Nucleus accumbens (tissue), 56 donors: ENCODE measurements at regions not wholly inside any gene's neighbourhood (a gene's known extent, or its start where the extent isn't known, plus 50 kb on each side); places are given as distances from the start of the nearest gene placed in this dataset.
"Not testable (repeated sequence)": the region's sequence is repeated elsewhere in the genome, so short reads cannot be mapped to it uniquely, and the experiment has no call there.

Experiments
- DNase-seq, 56 donors: peaks; one replicate each; lab custom pipeline; 2025; lab: John Stamatoyannopoulos, UW

DNA sequence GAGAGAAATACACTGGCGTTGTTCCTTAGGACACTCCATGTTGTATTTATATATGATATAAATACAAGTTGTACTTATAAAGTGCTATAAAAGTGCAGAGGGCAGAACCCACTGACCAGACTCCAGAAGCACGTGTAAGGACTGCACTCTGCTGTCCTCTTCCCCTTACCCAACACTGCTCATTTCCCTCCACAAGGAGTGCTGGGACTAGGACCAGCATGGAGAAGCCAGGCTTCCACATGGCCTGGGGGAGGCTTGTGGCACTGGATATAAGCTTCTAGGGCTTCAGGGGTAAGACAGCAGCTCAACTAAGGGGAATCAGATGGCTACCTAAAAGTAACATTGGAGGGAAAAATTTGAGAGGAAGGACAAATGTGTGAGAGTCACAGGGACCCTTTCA is 556.9 kb downstream of the IGSF11 start:
- DNase-seq: no peak

DNA sequence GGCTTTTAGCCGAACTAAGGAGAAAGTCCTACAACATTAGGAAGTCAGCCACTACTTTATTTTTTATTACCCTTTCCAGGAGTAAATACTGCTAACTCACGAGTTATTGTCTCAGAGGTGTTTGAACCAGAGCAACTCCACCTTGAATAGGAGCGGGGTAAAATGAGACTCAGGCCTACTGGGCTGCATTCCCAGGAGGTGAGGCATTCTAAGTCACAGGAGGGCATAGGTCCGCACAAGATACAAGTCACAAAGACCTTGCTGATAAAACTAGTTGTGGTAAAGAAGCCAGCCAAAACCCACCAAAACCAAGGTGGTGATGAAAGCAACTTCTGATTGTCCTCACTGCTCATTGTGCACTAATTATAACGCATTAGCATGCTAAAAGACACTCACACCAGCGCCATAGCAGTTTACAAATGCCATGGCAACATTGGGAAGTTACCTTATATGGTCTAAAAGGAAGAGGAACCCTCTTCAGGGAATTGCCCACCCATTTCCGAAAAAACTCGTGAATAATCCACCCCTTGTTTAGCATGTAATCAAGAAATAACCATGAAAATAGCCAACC is 555.9 kb downstream of the IGSF11 start:
- no peak for DNase-seq

DNA sequence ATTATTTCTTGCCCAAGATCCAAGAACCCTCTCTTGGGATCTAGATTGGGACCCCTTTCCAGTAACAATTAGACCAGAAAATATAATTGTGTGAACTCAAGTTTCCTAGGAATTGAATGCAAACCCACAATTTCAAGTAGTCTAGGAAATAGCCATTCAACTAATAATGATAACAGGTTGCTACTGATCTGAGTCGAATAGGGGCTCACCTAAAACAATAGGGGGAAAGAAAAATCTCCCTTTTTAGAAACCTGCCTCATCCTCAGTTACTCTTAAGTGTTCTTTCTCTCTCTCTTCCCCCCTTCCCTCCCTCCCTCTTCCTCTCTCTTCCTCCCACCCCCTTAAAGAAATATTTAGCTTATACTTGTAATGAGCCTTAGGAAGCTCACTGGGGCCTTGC is 555.3 kb downstream of the IGSF11 start:
- no peak for DNase-seq

DNA sequence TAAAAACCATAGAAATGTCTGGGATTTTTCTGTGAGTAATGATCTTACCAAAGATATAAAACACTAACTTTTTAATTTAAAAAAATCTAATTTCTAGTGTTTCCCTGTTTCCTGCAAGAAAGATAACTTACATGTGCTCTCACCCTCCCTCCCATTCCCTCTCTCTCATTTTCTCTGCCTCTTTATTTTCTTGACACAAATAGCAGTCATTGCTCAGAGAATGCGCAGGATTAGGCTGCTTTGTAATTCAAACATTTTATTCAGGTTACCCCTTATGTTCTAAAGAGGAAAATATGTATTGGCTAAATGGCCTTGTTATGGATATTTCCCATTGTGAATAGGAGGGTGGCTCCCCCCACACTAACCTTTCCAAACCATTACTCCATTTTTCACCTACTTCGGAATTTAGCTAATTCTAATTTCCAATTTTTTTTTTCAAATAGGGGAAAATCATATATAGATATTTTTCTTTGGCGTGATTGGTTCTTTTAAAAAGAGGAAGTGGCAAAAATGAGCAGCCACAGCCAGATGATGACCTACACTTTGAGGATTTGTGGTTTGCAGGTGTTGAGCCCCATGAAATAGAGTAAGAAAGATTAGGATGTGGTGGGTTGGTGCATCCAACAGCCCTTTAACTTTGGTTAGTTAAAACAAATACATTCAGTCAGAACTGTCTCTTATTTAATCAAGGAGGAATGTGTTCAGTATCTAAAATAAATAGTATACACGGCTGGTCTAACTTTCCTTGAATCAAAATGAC is 554.4 kb downstream of the IGSF11 start:
- DNase-seq: no peak

DNA sequence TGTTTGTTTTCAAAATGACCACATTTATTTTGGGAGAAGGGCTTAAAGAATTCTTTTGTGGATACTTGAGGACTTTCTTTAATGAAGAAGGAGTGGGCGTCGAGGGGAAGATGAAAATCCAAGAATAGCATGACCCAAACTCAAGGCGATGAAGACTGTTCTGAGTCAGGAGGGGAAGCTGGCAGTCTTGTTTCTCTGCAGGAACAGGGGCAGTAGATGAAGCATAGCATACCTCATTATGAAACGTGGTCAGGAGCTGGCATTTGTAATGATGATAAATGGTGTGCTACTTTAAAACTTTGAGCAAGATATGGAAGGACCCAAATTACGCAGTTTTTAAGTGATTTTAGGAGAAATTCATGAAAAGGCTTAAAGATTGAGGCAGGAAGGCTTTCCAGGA is 549.0 kb downstream of the IGSF11 start:
- no peak for DNase-seq

DNA sequence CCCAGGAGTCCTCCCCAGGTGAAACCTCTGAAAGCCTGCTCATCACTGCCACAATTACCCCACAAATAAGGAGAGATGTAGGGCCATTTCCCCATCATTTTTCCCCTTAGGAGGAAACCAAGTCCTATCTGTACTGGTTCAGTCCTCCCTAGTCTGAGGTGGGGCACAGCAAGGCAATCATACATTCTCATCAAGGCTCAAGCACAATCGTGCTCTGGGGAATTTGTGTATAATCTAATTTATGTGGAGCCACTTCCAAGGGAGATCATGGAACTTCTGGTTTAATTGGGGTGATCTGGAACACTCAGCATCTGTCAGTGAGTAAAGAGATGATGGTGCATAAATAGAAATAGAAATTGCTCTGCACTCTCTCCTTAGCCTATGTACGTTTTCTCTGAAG is 546.9 kb downstream of the IGSF11 start:
- DNase-seq: no peak

DNA sequence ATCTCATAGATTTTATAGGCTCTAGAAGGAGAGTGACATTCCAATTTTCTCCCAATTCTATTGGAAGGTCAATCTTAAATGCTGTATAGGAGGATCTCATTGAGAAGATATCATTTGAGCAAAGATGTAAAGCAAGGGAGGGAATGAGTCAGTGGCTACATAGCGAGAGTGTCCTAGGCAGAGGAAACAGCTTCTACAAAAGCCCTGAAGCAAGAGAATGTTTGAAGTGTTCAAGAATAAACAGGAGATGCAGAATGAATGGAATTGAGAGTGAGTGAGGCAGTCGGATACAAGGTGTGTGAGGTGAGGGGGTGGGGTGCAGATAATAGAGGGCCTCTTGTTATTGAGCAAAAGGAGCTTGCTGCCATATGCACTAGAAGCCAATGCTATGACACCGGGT is 545.9 kb downstream of the IGSF11 start:
- no peak for DNase-seq

DNA sequence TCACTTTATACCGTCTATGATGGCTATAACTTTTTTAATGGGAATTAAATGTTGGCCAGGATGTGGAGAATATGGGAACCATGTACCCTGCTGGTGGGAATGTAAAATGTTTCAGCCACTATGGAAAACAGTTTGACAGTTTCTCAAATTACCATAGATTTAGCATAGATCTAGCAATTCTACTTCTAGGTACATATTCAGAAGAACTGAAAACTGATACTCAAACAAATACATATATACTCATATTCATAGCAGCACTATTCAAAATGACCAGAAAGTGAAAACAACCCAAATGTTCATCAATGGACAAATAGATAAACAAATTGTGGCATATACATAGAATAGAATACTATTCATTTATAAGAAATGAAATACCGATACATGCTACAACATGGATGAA is 539.4 kb downstream of the IGSF11 start:
- DNase-seq: no peak

DNA sequence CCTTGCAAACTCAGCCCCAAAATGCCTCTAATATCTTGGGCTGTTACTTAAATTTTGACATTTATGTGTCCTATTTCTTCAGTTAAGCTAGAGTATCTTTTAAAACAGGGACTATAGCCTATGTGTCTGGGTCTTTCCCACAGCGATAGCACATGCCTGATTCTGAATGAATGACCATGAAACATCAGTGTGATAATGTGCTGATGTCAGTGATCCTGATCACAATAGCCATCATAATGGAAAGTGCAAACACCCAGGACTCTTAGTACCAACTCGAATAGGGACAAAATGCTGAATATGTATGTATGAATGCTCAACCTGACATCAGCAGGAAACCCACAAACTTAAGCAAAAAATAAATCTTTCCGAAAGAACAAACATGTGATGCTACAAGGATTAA is 537.4 kb downstream of the IGSF11 start:
- no peak for DNase-seq

DNA sequence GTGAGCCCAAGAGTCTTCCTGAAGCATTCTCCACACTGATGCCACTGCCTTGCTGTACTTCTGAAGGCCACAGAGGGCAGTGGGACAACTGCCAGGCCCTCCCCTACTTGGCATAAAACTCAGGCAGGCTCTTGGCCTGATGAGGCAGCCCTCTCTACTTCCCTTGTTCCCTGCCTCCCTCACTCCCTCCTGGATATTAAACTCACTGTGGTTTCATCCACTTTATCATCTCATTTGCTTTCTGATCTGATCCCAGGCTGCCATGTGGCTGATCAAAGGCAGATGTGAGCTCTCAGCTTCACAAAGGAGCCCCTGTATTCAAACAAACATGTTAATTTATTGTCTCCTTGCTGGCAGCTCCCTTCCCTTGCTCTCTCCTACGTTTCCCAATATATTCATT is 533.5 kb downstream of the IGSF11 start:
- DNase-seq: peak in 39 of 56 donors; percentile 0 to 62 (median 9)

DNA sequence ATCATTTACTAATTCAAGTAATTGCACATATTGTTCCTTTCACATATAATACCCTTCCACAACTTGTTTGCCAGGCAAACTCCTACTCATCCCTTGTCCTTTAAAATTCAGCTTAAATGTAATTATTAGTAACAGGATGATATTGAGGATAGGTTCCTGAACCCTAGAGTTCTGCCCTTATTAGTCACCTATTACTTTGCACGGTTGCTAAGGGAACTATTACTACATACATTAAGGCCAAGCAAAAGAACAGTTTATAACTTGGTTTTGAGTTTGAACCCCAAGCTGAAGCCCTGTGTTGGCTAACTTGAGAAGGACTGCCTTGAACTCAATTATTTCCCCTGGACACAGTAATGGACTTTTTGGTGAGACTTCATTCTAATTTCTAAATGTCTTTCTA is 529.7 kb downstream of the IGSF11 start:
- DNase-seq: no peak

DNA sequence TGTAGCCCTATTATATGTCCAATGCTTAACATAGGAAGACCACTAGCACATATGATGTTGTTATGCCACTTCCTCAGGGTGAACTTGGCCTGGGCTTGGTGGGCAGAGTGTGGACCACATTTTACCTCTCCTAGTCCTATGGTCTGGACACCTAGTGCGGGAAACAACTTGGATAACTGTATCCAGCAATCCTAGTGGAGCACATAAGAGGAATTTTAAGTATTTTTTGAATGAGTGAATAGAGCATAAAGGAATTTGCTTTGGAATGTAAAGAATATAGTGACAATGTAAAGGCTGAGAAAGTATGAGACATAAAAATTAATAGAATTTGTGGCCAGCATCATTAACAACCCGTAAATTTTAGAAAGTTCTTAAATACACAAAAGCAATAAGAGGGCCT is 528.9 kb downstream of the IGSF11 start:
- DNase-seq: no peak

DNA sequence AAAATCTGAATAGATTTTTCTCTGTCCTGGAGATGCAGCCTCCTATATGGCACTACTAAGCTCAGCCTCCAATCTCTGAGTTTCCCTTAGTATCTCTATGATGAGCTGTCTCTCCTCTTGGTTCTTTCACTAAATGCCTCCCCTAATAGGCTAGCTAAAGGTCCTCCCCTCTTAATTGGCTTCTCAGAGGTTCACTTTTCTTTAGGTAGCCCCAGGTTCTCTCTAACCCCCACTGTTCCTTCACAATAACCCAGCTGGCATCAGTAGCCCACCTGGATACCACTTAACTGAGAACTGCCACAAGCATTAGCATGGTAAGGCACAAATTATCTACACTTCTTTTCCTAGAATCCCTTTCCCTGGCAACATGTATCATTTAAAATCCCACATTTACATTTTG is 523.2 kb downstream of the IGSF11 start:
- no peak for DNase-seq

DNA sequence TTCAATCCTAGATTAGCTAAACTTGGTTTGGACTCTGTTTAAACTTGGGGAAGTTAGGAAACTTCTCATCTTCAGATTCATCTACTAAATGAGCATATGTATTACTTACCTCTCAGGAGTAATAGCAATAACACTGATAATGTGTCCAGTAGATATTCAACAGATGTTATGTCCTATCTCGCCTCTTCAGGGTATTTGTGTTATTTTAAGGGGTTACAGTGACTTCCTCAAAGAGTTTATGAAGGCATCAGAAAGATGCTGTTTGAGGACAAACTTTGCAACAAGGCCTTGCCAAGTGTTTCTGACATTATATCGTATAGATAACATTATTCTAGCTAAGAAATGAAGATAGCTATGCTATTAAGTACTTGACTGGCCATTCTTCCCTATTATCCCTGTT is 522.3 kb downstream of the IGSF11 start:
- DNase-seq: no peak

DNA sequence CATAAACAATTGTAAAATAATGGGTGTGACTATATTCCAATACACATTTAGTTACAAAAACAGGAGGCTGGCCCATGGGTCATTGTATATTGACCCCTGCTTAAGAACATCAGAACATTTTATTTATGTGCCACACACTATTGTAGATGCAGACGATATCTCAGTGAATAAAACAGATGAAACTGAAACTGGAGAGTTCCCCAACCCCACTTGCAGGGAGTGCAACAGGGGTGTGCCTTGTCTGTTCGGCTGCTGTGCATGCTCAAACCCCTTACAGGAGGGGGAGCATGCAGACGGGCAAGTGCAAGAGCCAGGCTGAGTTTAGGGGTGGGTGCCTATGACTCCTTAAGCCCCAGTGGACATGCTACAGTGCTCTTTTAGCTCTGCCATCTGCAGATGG is 509.6 kb downstream of the IGSF11 start:
- DNase-seq: no peak

DNA sequence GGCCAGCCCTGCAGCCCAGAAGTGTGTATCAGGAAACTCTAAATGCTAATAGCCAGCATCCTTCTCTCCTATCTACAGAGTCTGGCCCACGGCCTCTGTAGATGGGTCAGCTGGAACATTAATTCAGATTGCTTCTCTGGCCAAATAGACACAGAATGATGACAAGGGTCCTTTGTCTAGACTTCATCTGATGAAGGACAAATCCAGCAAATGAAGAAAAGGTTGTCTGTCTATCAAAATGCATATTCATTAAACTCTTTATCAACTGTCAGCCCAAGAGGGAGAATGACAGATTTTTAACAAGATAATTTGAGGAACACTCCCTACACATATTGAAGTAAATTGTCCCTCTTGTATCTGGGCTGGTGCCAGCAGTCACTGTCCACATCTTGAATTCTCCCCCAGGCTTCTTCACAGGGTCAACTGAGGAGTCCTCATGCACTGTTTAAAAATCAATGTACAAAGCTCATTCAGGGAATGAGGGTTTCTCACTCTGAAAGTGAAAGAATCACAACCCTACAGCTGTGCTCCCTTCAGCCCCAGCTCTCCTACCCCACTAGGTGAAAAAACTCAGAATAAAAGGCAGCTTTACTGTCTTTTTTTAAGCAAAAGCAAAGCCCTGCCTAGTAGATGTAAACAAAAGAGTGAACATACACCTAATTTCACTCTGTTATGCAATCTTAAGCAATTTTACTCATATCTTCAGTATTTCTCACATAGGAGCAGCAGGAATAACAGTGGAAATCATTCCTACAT is 507.7 kb downstream of the IGSF11 start:
- DNase-seq: peak in 3 of 56 donors; percentile 1 to 5 (median 1)

DNA sequence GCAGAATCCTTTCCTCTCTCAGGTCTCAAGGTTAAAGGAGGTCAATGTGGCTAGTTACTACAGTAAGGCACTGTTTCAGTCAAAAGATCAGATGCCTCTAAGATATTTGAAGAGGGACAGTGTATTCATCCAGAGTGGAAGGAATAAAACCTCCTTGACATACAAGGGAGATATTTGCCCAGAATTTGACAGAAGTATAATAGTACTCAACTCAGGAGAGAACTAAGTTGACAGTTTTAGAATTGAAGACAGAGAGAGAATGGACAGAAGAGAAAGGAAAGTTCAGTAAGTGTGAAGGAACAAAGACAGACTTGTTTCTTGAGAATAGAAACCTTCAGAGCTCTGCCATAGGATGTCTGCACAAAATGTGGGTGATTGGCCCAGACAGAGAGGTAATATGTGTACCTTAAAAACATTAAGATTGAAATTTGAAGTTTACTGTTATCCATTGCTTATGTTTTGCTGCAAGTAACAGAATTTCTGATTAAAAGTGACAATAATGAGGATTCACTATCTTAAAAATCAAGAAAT is 507.1 kb downstream of the IGSF11 start:
- no peak for DNase-seq

DNA sequence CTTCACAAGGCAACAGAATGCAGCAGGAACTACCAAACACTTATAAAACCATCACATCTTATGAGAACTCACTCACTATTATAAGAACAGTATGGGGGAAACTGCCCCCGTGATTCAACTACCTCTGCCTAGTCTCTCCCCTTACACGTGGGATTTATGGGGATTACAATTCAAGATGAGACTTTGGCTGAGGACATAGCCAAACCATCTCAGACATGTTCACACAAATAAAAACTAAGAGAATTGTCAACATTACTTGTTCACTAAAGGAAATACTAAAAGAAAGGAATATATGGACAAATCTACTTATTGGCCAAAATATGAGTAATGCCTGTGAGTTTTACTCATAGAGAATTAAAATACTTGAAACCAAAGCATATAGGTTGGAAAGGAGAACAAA is 505.1 kb downstream of the IGSF11 start:
- DNase-seq: no peak

DNA sequence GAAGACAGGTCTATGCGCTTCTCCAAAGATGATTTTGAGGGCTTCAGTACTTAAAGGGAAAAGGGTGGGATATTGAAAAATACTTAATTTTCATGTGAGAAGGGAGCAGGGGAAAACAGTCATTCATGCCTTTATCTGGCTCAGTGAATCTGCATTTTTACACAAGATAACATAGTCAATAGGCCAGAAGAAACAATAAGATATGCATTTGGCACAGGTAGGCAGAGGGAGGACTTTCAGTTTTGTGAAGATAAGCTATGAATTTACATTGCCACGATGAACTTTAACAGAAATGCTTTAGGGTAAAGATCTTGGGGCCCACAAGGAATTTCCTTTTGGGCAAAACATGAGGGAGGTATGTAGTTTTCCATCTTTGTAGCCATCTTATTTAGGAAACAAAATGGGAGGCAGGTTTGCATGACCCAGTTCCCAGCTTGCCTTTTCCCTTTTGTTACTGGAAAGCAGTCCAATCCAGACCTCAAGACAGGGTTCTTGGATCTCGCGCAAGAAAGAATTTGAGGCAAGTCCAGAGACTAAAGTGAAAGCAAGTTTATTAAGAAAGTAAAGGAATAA is 504.2 kb downstream of the IGSF11 start:
- no peak for DNase-seq

DNA sequence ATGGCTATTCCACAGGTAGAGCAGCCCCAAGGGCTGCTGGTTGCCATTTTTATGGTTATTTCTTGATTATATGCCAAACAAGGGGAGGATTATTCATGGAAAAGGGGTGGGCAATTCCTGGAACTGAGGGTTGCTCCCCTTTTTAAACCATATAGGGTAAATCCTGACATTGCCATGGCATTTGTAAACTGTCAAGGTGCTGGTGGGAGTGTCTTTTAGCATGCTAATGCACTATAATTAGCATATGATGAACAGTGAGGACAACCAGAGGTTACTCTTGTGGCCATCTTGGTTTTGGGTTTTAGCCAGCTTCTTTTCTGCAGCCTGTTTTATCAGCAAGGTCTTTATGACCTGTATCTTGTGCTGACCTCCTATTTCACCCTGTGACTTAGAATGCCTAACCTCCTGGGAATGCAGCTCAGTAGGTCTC is 503.7 kb downstream of the IGSF11 start:
- not testable (repeated sequence) for DNase-seq

DNA sequence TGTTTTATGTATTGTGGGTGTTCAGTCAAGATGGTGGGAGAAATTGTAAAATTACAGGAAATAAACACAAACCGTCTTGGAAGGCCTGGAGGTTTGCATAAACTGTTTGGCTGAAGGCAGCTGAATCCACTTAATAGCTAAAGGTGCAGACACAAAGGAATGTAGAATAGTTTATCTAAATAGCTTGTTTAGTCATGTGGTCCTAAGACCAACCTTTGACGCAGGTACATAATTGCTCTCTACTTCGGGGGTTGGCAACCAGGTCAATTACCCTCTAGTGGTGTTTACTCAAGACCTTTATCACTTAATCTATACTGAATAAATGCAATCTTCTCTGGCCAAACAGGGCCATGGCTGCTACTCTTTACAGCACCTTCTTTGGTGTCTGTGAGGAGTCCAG is 502.8 kb downstream of the IGSF11 start:
- DNase-seq: no peak
